ENCODE measurements at regions not wholly inside any gene's neighbourhood (a gene's known extent, or its start where the extent isn't known, plus 50 kb on each side); places are given as distances from the start of the nearest gene placed in this dataset.

DNA sequence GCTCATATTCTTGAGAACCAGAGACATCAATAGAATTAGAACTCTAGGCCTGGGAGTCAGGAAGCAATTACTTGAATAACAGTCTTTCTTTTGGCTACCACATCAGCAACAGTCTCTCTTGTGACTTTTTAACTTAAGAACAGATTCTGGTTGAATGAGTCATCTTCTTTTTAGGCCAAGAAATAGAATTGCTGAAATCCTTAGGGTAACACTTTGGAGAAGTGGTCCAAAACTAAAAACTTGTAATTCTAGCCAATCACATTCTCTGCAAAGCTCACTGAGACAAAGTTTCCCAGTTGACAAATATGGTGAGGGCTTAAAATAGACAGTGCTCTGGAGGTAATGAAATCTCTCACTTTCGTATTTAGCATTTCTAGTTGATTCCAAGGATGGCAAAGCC lies 238.0 kb downstream of the SHOX2 start:
- Histone ChIP-seq H3K27ac (ENCODE audit: low read depth, low read length) (no peak overlapping the region), H3K9me2 (ENCODE audit: insufficient read depth) (no peaks in the 10 kb centered on the region), H3K36me3 (ENCODE audit: control insufficient read depth in 1 of 2, insufficient read depth in 2 of 2, low read length in 2 of 2) (no peaks in the 10 kb centered on the region), H3K4me3 (replicated peaks in 1 of 2; ENCODE audit: low read depth in 1 of 2, low read length in 2 of 2) (no peak overlapping the region), H3K4me1 (ENCODE audit: control insufficient read depth in 1 of 2, insufficient read depth in 2 of 2, low read length in 2 of 2) (no peaks in the 10 kb centered on the region), H3K4me2 (ENCODE audit: low read length) (no peak overlapping the region), H2AFZ (ENCODE audit: low read depth, low read length, poor library complexity, severe bottlenecking) (no peak overlapping the region), H3K27me3 (ENCODE audit: insufficient read depth, low read length) (no peaks in the 10 kb centered on the region), H4K20me1 (ENCODE audit: insufficient read depth) (no peaks in the 10 kb centered on the region), H3K9me3 (ENCODE audit: control insufficient read depth in 1 of 2, insufficient read depth in 1 of 2, low read depth in 1 of 2, low read length in 2 of 2) (no peaks in the 10 kb centered on the region), H3K9ac (ENCODE audit: low read length) (no peak overlapping the region), H3K79me2 (ENCODE audit: insufficient read depth, low read length) (no peaks in the 10 kb centered on the region)
- no peak for DNase-seq (ENCODE audit: low read depth, low spot score)
- TF ChIP-seq SP1 (IDR thresholded peaks at IDR 0.05; ENCODE audit: low read depth) (no peak), POLR2A (IDR thresholded peaks at IDR 0.05; ENCODE audit: borderline replicate concordance, extremely low read depth, insufficient read depth, insufficient read length) (no peak), ELF1 (IDR thresholded peaks at IDR 0.05; ENCODE audit: borderline replicate concordance, low read depth) (no peak), YY1 (IDR thresholded peaks at IDR 0.05; ENCODE audit: extremely low read depth, insufficient replicate concordance, low read depth, low read length) (no peak), CBX3 (IDR thresholded peaks at IDR 0.05; ENCODE audit: low read depth) (no peak), ZNF274 (IDR thresholded peaks at IDR 0.05; ENCODE audit: low read depth, low read length) (no peak), POLR2AphosphoS5 (IDR thresholded peaks at IDR 0.05; ENCODE audit: low read depth, low read length) (no peak), JUND (IDR thresholded peaks at IDR 0.05) (no peak), ZFX (IDR thresholded peaks at IDR 0.05) (no peak), RAD21 (IDR thresholded peaks at IDR 0.05; ENCODE audit: low read depth) (no peak), CEBPB (IDR thresholded peaks at IDR 0.05; ENCODE audit: low read depth) (no peak), SRF (IDR thresholded peaks at IDR 0.05; ENCODE audit: low read depth) (no peak), TCF7L2 (IDR thresholded peaks at IDR 0.05; ENCODE audit: borderline replicate concordance, extremely low read depth, insufficient read depth, insufficient read length) (no peak), SIN3A (IDR thresholded peaks at IDR 0.05; ENCODE audit: low read depth) (no peak)
- TF ChIP-seq, protein P1, sequence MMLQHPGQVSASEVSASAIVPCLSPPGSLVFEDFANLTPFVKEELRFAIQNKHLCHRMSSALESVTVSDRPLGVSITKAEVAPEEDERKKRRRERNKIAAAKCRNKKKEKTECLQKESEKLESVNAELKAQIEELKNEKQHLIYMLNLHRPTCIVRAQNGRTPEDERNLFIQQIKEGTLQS (IDR thresholded peaks at IDR 0.05) = no peak
- TF ChIP-seq, protein P2, sequence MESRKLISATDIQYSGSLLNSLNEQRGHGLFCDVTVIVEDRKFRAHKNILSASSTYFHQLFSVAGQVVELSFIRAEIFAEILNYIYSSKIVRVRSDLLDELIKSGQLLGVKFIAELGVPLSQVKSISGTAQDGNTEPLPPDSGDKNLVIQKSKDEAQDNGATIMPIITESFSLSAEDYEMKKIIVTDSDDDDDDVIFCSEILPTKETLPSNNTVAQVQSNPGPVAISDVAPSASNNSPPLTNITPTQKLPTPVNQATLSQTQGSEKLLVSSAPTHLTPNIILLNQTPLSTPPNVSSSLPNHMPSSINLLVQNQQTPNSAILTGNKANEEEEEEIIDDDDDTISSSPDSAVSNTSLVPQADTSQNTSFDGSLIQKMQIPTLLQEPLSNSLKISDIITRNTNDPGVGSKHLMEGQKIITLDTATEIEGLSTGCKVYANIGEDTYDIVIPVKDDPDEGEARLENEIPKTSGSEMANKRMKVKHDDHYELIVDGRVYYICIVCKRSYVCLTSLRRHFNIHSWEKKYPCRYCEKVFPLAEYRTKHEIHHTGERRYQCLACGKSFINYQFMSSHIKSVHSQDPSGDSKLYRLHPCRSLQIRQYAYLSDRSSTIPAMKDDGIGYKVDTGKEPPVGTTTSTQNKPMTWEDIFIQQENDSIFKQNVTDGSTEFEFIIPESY (IDR thresholded peaks at IDR 0.05; ENCODE audit: extremely low read depth, insufficient replicate concordance, low read length) = no peak
- RAD21 ChIA-PET (ENCODE audit: low non-redundant PET in 1 of 2, low total read pairs in 2 of 2, uncharacterized antibody in 2 of 2, unreplicated experiment in 2 of 2) = no interaction called here
- ATAC-seq = no peak
- intact Hi-C loops (cut with micrococcal nuclease) = no loop called here
- no TSS peak for BruUV-seq (replicated peaks)
- CTCF ChIA-PET = no interaction called here
- POLR2A ChIA-PET = no interaction called here
